Fibroblast of the aortic adventitia (primary cell): ENCODE measurements at regions not wholly inside any gene's neighbourhood (a gene's known extent, or its start where the extent isn't known, plus 50 kb on each side); places are given as distances from the start of the nearest gene placed in this dataset.

ENCODE experiments used
- DNase-seq: peaks from one replicate; pipeline ENCODE4 v3.0.0-alpha.2; 2010; ENCODE audit warnings: low read depth
- H3K4me3 ChIP-seq: 2 replicates; pipeline ENCODE4 v1.5.1; 2011; ENCODE audit warnings: low read depth, mild to moderate bottlenecking, control low read depth, low read length, moderate library complexity
- TF ChIP-seq, protein P1 (sequence below): IDR thresholded peaks from 2 replicates; pipeline ENCODE4 v1.5.1; 2011; ENCODE audit warnings: mild to moderate bottlenecking, low read length, control low read depth, inconsistent platforms; ENCODE audit not compliant: insufficient read depth

DNA sequence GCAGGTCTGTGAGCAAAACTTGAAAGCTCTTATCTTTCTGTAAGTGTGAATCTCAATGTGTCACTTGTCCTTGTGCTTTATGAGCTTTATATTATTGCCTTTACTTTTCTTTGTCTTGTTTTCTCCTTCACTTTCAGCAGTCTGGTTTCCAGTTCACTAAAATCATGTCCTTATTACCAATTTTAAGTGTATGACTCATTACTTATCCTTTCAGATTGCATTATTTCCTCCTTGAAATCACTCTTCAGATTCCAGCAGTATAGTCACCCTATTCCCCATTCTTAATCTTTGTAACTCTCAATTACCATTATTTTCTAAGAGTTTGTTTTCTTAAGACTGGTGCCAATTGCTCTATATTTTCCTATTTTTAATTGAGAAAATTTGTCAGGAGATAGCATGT lies 117.4 kb upstream of the GRIK2 start:
- TF ChIP-seq, protein P1, sequence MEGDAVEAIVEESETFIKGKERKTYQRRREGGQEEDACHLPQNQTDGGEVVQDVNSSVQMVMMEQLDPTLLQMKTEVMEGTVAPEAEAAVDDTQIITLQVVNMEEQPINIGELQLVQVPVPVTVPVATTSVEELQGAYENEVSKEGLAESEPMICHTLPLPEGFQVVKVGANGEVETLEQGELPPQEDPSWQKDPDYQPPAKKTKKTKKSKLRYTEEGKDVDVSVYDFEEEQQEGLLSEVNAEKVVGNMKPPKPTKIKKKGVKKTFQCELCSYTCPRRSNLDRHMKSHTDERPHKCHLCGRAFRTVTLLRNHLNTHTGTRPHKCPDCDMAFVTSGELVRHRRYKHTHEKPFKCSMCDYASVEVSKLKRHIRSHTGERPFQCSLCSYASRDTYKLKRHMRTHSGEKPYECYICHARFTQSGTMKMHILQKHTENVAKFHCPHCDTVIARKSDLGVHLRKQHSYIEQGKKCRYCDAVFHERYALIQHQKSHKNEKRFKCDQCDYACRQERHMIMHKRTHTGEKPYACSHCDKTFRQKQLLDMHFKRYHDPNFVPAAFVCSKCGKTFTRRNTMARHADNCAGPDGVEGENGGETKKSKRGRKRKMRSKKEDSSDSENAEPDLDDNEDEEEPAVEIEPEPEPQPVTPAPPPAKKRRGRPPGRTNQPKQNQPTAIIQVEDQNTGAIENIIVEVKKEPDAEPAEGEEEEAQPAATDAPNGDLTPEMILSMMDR: no peak
- H3K4me3 ChIP-seq: no peak overlapping the region
- peak; percentile 9 for DNase-seq

GRCh38 chr6:101279410-101279809 lies 114.1 kb upstream of the GRIK2 start:
- TF ChIP-seq, protein P1: no peak
- no peak for DNase-seq
- H3K4me3 ChIP-seq: no peak overlapping the region

- H3K4me3 ChIP-seq: no peak overlapping the region
- DNase-seq: no peak
- TF ChIP-seq, protein P1: no peak
These were observed 112.2 kb upstream of the GRIK2 start for GRCh38 chr6:101281266-101281665.

DNA sequence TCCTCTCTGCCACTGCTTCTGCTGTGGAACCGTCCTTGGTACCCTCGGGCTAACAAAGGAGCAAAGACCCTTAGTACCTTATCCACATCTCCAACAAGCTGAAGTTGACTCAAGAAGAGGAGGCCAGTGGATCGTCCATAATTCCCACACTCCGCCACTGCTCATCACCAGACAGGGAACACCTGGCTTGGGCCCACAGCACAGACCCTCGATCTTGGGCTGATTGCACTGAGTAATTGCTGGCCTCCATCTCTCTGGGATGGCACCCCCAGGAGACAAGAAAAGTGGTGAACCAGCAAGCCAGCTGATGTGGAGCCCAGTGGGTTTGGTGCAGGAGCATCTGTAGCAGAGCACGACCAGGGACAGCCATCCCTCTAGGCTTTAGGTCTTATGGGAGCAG lies 109.4 kb upstream of the GRIK2 start:
- H3K4me3 ChIP-seq: no peak overlapping the region
- TF ChIP-seq, protein P1: no peak
- no peak for DNase-seq

DNA sequence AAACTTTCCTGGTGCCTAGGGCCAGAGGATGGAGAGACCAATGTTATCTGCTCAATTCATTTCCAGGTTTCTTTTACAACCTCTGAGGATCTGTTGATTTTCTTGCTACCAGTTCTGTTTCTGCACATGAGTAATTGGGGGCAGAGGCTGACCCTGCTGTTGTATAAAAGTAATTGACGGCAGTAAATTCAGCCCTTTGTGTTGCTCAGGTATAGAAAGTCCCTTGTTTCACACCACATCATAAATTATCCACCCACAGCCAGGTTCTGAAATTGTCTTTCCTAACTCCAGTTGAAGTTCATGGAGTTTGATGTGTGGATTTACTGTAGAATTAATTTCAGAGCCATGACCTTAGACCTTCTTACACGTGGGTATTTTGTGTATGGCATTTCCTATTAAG lies 107.4 kb upstream of the GRIK2 start:
- TF ChIP-seq, protein P1: no peak
- no peak for DNase-seq
- no peak overlapping the region for H3K4me3 ChIP-seq

DNA sequence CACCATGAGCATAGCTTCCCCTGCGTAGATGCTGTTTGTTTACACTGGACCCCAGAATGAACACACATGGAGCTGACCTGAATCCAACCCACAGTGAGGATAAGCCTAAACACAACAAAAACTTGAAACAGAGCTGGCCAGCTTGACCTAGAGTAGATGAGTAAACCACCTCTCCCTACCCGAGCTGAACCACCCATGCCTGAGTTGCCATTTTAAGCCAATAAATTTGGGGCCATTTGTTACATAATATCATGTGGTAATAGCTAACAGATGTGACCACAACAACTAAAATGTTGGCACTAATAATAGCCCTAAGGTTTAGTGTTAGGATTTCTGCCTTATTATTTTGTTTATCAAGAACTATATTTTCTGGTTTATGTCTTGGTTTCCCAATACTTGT lies 103.2 kb upstream of the GRIK2 start:
- DNase-seq: peak; percentile 18
- H3K4me3 ChIP-seq: no peak overlapping the region
- TF ChIP-seq, protein P1: no peak

DNA sequence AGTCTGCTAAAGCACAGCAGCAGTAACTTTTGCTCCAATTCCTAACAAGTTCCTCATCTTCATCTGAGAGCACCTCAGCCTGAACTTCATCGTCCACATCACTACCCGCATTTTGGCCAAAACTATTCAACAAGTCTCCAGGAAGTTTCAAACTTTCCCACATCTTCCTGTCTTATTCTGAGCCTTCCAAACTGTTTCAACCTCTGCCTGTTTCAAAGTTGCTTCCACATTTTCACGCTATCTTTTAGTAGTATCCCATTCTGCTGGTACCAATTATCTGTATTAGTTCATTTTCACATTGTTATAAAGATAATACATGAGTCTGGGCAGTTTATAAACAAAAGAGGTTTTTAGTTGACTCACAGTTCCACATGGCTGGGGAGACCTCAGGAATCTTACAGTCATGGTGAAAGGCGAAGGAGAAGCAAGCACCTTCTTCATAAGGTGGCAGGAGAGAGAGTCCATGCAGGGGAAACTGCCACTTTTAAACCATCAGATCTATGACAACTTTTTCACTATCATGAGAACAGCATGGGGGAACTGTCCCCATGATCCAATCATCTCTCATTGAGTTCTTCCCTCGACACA lies 99.4 kb upstream of the GRIK2 start:
- TF ChIP-seq, protein P1: no peak
- H3K4me3 ChIP-seq: no peak overlapping the region
- no peak for DNase-seq
